ENCODE measurements at regions not wholly inside any gene's neighbourhood (a gene's known extent, or its start where the extent isn't known, plus 50 kb on each side); places are given as distances from the start of the nearest gene placed in this dataset.

DNA sequence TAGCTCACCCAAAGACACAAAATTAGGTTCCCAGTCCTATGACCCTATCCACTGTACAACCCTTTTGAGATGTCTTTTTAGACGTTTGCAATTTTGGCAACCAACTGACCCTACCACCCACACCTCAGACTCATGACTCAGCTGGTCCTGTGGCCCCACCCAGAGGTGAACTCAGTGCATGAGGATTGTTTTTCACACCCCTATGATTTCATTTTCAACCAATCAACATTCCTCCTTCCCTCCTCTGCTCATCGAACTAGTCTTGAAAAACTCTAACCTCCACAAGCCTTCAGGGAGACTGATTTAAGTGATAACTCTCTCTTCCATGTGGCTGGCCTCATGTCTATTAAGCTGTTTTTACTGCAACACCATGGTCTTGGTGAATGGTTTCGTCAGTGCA, 350.7 kb downstream of the UQCRFS1 start:
- TF ChIP-seq, protein P1, sequence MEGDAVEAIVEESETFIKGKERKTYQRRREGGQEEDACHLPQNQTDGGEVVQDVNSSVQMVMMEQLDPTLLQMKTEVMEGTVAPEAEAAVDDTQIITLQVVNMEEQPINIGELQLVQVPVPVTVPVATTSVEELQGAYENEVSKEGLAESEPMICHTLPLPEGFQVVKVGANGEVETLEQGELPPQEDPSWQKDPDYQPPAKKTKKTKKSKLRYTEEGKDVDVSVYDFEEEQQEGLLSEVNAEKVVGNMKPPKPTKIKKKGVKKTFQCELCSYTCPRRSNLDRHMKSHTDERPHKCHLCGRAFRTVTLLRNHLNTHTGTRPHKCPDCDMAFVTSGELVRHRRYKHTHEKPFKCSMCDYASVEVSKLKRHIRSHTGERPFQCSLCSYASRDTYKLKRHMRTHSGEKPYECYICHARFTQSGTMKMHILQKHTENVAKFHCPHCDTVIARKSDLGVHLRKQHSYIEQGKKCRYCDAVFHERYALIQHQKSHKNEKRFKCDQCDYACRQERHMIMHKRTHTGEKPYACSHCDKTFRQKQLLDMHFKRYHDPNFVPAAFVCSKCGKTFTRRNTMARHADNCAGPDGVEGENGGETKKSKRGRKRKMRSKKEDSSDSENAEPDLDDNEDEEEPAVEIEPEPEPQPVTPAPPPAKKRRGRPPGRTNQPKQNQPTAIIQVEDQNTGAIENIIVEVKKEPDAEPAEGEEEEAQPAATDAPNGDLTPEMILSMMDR (IDR thresholded peaks at IDR 0.05): no peak
- TF ChIP-seq POLR2A (IDR thresholded peaks at IDR 0.05): no peak
